ENCODE measurements at regions not wholly inside any gene's neighbourhood (a gene's known extent, or its start where the extent isn't known, plus 50 kb on each side); places are given as distances from the start of the nearest gene placed in this dataset.

DNA sequence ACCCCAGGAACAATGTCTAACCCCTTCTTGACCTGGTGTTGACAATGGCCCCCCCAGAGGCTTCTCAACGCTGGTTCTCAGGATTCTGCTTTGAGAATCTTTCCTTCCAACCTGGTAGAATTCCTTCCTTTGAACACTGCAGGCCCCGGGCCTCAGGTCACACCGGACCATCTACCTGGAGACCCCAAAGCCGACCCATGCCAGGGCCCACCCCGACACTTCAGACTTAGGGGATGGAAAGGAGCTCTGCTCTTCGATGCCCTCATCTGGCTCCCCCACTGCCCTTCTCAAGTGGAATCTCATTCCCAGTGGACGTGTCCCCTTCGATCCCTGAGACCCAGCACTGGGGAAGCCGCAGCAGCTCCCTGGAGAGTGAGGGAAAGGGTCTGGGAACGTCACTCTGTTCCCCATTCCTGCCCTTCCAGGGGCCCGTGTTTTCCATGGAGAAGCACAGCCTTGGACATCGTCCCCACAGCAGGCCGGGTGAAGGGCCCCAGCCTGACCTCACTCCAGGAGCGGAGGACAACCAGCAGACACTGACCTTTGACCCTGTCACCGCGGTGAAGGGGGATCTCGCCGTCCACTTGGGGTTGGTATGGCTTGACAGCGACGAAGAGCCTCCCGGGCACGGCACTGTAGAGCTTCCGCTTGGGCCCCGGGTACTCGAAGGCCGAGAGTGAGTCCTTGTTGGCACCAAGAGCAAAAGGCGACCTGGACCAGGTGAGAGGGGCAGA, 408.3 kb downstream of the CTTN start:
- Histone ChIP-seq H3K9ac (ENCODE audit: low read depth, low read length) (no peak overlapping the region), H3K9me3 (ENCODE audit: control insufficient read depth, insufficient read depth, low read length) (no peaks in the 10 kb centered on the region), H3K4me1 (ENCODE audit: control insufficient read depth, insufficient read depth, low read length) (no peaks in the 10 kb centered on the region), H3K4me3 (ENCODE audit: low read depth, low read length) (no peak overlapping the region), H3K27me3 (ENCODE audit: control insufficient read depth, insufficient read depth, low read length) (no peaks in the 10 kb centered on the region), H3K36me3 (ENCODE audit: control insufficient read depth, insufficient read depth, low read length) (peaks cover 19% of the 10 kb centered on the region)

DNA sequence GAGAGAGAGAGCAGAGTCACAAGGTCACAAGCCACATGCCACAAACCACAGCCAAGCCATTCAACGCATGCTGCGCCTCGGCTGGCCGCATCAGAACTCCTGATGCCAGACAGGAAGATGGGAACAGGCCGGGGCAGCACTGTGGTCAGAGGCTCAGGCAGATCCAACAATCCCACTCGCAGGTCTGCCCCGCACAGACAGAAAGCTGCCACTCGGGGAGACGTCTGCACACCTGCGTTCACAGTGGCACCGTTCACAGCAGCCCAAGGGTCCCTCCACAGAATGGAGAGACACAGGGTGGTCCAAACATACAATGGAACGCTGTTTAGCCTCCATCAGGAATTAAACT, 408.8 kb downstream of the CTTN start:
- no peak overlapping the region for H3K4me3 ChIP-seq (ENCODE audit: low read depth, low read length)
- H3K4me1 ChIP-seq (ENCODE audit: control insufficient read depth, insufficient read depth, low read length): no peaks in the 10 kb centered on the region
- peaks cover 18% of the 10 kb centered on the region for H3K36me3 ChIP-seq (ENCODE audit: control insufficient read depth, insufficient read depth, low read length)
- H3K9me3 ChIP-seq (ENCODE audit: control insufficient read depth, insufficient read depth, low read length): no peaks in the 10 kb centered on the region
- H3K27me3 ChIP-seq (ENCODE audit: control insufficient read depth, insufficient read depth, low read length): no peaks in the 10 kb centered on the region
- H3K9ac ChIP-seq (ENCODE audit: low read depth, low read length): no peak overlapping the region

DNA sequence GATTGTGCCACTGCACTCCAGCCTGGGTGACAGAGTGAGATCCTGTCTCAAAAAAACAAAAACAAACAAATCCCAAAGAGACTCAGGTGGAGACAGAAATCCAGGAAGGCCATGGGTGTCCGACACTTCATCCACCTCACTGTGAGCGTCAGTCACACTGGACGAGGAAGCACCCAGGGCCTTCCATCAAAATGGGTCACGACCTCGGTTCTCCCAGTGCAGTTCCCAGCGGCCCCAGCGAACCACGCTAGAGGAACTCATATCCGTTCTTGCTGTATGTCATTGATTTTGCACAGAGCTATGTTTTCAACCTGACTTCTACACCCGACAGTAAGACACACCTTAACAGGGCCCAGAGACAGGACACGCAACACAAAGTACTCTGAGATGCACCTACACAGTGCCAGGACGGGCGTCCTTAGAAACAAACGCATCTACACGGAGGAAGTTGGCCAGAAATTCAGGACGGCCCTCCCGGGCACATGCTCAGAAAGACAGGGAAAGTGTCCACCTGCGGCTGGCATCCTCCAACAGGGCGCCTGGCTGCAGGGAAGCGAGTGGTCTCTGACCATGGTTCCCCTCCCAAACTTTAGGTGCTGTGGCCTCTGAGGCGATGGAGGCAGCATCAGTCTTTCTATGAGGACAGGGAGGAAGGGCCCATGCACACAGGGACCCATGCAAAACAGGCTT, 410.5 kb downstream of the CTTN start:
- H3K9me3 ChIP-seq (ENCODE audit: control insufficient read depth, insufficient read depth, low read length): no peaks in the 10 kb centered on the region
- no peak overlapping the region for H3K4me3 ChIP-seq (ENCODE audit: low read depth, low read length)
- H3K4me1 ChIP-seq (ENCODE audit: control insufficient read depth, insufficient read depth, low read length): no peaks in the 10 kb centered on the region
- peaks cover 16% of the 10 kb centered on the region for H3K36me3 ChIP-seq (ENCODE audit: control insufficient read depth, insufficient read depth, low read length)
- no peak overlapping the region for H3K9ac ChIP-seq (ENCODE audit: low read depth, low read length)
- no peaks in the 10 kb centered on the region for H3K27me3 ChIP-seq (ENCODE audit: control insufficient read depth, insufficient read depth, low read length)

DNA sequence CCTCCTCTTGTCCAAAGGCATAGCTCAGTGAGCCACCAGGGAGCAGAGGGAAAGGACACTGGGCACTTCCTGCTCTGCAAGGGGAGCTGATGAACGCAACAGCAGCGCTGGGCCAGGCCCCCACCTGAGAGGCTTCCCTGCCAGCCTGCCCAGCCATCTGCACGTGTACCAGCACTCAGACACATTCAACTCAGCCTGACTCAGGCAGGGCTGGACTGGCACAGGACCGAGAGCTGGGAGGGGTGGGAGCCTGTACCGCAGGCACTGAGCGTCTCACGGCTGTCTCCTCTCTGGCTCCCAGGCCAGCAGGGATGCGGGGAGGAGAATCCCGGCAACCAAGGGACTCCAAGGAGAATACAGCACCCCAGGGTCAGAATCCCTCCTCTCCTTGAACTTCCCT, 411.8 kb downstream of the CTTN start:
- H3K9ac ChIP-seq (ENCODE audit: low read depth, low read length): no peak overlapping the region
- no peaks in the 10 kb centered on the region for H3K4me1 ChIP-seq (ENCODE audit: control insufficient read depth, insufficient read depth, low read length)
- H3K4me3 ChIP-seq (ENCODE audit: low read depth, low read length): no peak overlapping the region
- no peaks in the 10 kb centered on the region for H3K9me3 ChIP-seq (ENCODE audit: control insufficient read depth, insufficient read depth, low read length)
- H3K36me3 ChIP-seq (ENCODE audit: control insufficient read depth, insufficient read depth, low read length): peaks cover 16% of the 10 kb centered on the region
- no peaks in the 10 kb centered on the region for H3K27me3 ChIP-seq (ENCODE audit: control insufficient read depth, insufficient read depth, low read length)

DNA sequence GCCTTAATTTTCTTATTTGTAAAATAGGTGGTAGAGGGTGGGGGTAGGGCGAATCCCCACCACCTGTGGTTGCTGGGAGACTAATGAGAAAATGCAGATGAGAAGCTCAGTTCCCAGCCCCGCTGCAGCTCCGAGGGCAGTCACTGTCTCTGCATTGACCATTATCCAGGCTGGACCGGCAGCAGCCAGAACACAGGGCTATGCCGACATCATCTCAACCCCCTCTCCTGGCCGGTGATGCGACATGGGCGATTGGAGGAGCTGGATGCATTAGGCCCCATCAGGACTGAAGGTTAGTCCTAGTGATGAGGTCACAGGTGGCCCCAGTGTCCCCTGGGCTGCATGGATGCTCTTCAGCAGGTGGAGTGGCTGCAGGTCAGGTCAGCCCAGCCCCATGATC, 412.4 kb downstream of the CTTN start:
- no peaks in the 10 kb centered on the region for H3K9me3 ChIP-seq (ENCODE audit: control insufficient read depth, insufficient read depth, low read length)
- H3K4me3 ChIP-seq (ENCODE audit: low read depth, low read length): no peak overlapping the region
- peaks cover 16% of the 10 kb centered on the region for H3K36me3 ChIP-seq (ENCODE audit: control insufficient read depth, insufficient read depth, low read length)
- H3K4me1 ChIP-seq (ENCODE audit: control insufficient read depth, insufficient read depth, low read length): no peaks in the 10 kb centered on the region
- H3K9ac ChIP-seq (ENCODE audit: low read depth, low read length): no peak overlapping the region
- H3K27me3 ChIP-seq (ENCODE audit: control insufficient read depth, insufficient read depth, low read length): no peaks in the 10 kb centered on the region

DNA sequence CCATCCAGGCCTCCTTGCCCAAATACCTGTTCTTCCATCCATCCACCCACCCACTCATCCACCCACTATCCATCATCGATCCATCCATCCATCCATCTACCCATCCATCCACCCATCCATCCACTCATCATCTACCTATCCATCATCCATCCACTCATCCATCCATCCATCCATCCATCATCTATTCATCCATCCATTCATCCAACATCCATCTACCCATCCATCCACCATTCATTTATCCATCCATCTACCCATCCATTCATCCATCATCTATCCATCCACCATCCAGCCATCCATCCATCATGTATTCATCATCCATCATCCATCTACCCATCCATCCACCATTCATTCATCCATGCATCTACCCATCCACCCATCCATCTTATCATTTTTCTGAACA, 413.2 kb downstream of the CTTN start:
- Histone ChIP-seq H3K9me3 (ENCODE audit: control insufficient read depth, insufficient read depth, low read length) (no peaks in the 10 kb centered on the region), H3K27me3 (ENCODE audit: control insufficient read depth, insufficient read depth, low read length) (no peaks in the 10 kb centered on the region), H3K4me3 (ENCODE audit: low read depth, low read length) (no peak overlapping the region), H3K36me3 (ENCODE audit: control insufficient read depth, insufficient read depth, low read length) (peaks cover 14% of the 10 kb centered on the region), H3K4me1 (ENCODE audit: control insufficient read depth, insufficient read depth, low read length) (no peaks in the 10 kb centered on the region), H3K9ac (ENCODE audit: low read depth, low read length) (no peak overlapping the region)

DNA sequence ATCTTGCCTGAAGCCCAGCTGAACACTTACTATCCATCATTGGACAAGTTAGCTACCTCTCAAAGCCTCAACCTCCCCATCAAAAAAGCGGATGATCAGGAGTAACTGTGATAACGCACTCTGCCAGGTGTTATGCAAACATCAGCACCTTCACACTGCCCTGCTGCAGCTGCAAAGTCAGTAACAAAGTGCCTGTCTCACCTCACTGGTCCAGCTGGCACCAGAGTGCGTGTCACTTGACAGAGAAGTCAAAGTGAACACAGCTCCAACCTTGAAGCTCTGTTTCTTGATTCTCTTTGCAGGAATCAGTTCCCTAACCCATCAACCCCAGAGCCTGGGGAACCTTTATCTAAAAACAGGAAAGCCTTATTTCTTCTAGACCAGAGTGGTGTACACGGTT, 413.6 kb downstream of the CTTN start:
- Histone ChIP-seq H3K9ac (ENCODE audit: low read depth, low read length) (no peak overlapping the region), H3K4me3 (ENCODE audit: low read depth, low read length) (no peak overlapping the region), H3K4me1 (ENCODE audit: control insufficient read depth, insufficient read depth, low read length) (no peaks in the 10 kb centered on the region), H3K9me3 (ENCODE audit: control insufficient read depth, insufficient read depth, low read length) (no peaks in the 10 kb centered on the region), H3K27me3 (ENCODE audit: control insufficient read depth, insufficient read depth, low read length) (no peaks in the 10 kb centered on the region), H3K36me3 (ENCODE audit: control insufficient read depth, insufficient read depth, low read length) (peaks cover 10% of the 10 kb centered on the region)

DNA sequence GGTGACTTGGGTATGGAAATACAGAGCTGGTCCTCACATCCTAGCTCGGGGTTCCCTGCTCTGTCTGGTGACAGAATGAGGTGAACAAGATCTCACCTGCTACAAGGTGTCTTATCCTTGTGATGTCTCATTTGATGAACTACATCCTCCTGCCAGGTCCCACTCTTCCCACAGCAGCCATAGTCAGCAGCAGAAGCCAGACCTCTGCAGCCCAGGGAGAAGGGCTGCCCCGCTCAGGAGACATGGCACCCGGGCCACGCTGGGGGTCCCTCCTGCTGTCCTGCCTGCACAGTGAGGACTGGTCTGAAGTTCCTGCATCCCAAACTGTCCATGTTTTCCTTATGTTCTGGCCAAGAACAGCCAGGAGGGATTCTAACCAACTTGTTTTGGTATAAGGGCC, 414.1 kb downstream of the CTTN start:
- no peak overlapping the region for H3K4me3 ChIP-seq (ENCODE audit: low read depth, low read length)
- H3K27me3 ChIP-seq (ENCODE audit: control insufficient read depth, insufficient read depth, low read length): no peaks in the 10 kb centered on the region
- no peak overlapping the region for H3K9ac ChIP-seq (ENCODE audit: low read depth, low read length)
- H3K9me3 ChIP-seq (ENCODE audit: control insufficient read depth, insufficient read depth, low read length): no peaks in the 10 kb centered on the region
- no peaks in the 10 kb centered on the region for H3K4me1 ChIP-seq (ENCODE audit: control insufficient read depth, insufficient read depth, low read length)
- H3K36me3 ChIP-seq (ENCODE audit: control insufficient read depth, insufficient read depth, low read length): peaks cover 7% of the 10 kb centered on the region

DNA sequence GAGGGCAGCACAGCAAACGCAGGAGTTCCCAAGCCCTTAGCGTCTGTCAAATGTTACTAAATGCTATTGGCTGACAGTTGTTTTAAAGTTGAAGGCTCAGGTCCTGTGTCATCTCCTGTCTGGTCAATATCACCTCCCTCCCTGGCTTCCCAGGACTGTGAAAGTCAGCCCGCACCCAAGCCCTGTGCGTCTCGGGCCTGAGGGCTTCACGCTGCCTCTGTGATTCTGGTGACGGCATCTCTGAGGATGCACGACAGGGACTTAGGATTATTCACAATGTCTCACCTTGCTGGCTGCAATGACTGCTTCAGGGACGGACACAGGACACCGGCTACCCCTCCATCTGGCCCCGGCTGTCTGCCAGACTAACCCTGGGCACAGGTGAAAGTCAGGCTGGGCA, 415.3 kb downstream of the CTTN start:
- H3K4me3 ChIP-seq (ENCODE audit: low read depth, low read length): no peak overlapping the region
- no peaks in the 10 kb centered on the region for H3K4me1 ChIP-seq (ENCODE audit: control insufficient read depth, insufficient read depth, low read length)
- H3K9ac ChIP-seq (ENCODE audit: low read depth, low read length): no peak overlapping the region
- H3K36me3 ChIP-seq (ENCODE audit: control insufficient read depth, insufficient read depth, low read length): peaks cover 7% of the 10 kb centered on the region
- no peaks in the 10 kb centered on the region for H3K27me3 ChIP-seq (ENCODE audit: control insufficient read depth, insufficient read depth, low read length)
- H3K9me3 ChIP-seq (ENCODE audit: control insufficient read depth, insufficient read depth, low read length): no peaks in the 10 kb centered on the region

DNA sequence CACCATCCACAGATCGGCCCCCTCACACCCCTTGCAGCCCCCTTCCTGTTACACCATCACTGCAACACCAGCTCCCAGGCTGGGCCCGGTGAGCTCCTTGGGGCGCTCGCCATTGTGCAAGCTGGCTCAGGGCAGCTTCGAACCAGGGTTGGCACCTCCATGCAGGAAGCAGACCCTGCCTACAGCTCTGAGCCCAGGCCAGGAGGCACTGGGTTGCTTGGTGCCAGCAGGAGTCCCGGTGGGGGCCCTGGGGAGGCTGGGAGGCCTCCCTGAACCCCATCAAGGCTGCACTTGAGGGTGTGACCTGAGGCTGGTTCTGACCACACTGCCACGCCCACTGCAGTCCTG, 417.1 kb downstream of the CTTN start:
- Histone ChIP-seq H3K9ac (ENCODE audit: low read depth, low read length) (no peak overlapping the region), H3K27me3 (ENCODE audit: control insufficient read depth, insufficient read depth, low read length) (no peaks in the 10 kb centered on the region), H3K36me3 (ENCODE audit: control insufficient read depth, insufficient read depth, low read length) (peaks cover 10% of the 10 kb centered on the region), H3K4me3 (ENCODE audit: low read depth, low read length) (no peak overlapping the region), H3K9me3 (ENCODE audit: control insufficient read depth, insufficient read depth, low read length) (no peaks in the 10 kb centered on the region), H3K4me1 (ENCODE audit: control insufficient read depth, insufficient read depth, low read length) (no peaks in the 10 kb centered on the region)

DNA sequence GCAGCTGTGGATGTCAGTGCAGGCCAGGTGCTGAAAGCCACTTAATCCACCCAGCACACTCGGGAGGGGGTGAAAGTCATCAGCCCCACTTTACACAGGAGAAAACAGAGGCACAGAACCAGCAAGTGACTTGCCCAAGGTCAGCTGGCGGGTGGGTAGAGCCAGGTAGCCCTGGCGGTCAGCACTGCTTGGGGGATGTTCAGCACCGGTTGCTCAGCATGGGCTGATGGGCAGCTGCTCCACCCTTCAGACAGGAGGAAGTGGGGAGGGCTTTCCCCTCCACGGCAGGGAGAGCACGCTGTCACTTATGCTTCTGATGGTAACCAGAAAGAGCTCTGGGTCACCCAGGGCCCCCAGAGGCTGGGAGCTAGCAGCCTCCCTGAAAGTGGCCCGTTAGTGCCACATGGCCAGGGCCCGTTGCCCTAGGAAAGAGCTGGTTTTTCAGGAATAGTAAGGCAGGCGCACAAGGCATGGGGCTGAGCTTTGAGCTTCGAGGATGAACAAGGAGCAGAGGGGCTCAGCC, 417.9 kb downstream of the CTTN start:
- H3K27me3 ChIP-seq (ENCODE audit: control insufficient read depth, insufficient read depth, low read length): no peaks in the 10 kb centered on the region
- H3K36me3 ChIP-seq (ENCODE audit: control insufficient read depth, insufficient read depth, low read length): peaks cover 7% of the 10 kb centered on the region
- no peaks in the 10 kb centered on the region for H3K4me1 ChIP-seq (ENCODE audit: control insufficient read depth, insufficient read depth, low read length)
- H3K9me3 ChIP-seq (ENCODE audit: control insufficient read depth, insufficient read depth, low read length): no peaks in the 10 kb centered on the region
- H3K4me3 ChIP-seq (ENCODE audit: low read depth, low read length): no peak overlapping the region
- H3K9ac ChIP-seq (ENCODE audit: low read depth, low read length): no peak overlapping the region

DNA sequence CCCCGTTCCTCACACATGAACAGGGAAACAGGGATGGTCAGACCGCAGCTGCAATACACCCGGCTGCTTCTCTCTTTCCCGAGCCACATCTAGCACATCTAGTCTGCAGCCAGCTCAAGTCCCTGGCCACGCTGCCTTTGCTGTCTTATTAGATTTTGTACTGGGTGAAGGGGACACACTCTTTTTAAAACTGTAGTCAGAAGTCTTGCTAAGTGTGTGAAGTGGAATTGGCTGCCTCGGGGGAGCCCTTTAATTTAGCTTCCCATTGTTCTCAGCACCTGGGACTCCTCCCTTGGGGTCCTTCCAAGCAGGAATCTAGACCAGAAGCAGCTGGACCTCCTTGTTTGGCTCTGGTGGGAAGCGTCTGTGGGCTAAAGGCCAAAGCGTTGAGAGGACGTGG, 420.0 kb downstream of the CTTN start:
- Histone ChIP-seq H3K27me3 (ENCODE audit: control insufficient read depth, insufficient read depth, low read length) (no peaks in the 10 kb centered on the region), H3K9me3 (ENCODE audit: control insufficient read depth, insufficient read depth, low read length) (no peaks in the 10 kb centered on the region)

More for the DNA sequence above, 420.0 kb downstream of the CTTN start:
- Histone ChIP-seq H3K4me3 (ENCODE audit: low read depth, low read length) (no peak overlapping the region), H3K4me1 (ENCODE audit: control insufficient read depth, insufficient read depth, low read length) (no peaks in the 10 kb centered on the region), H3K36me3 (ENCODE audit: control insufficient read depth, insufficient read depth, low read length) (peaks cover 7% of the 10 kb centered on the region), H3K9ac (ENCODE audit: low read depth, low read length) (no peak overlapping the region)

Measured in iPS-15b (cell line).